Endothelial cell of umbilical vein (primary cell): ENCODE measurements at regions not wholly inside any gene's neighbourhood (a gene's known extent, or its start where the extent isn't known, plus 50 kb on each side); places are given as distances from the start of the nearest gene placed in this dataset.

Experiments used
- BruUV-seq: library from RNA; stranded (reverse); fragments of 400-500 nt; replicated peaks from 2 replicates; lab custom pipeline; 2021; lab: Mats Ljungman, UMichigan
- CTCF ChIA-PET: fragments of 300-600, 350-600 bp; sonication (Branson Sonifier 250); formaldehyde crosslinking; loops from one replicate; lab custom pipeline; 2021; ENCODE audit warnings: antibody characterized with exemption, inconsistent platforms; lab: Charles Lee
- POLR2A ChIA-PET: fragments of 300-600, 350-600 bp; sonication (Branson Sonifier 250); formaldehyde crosslinking; loops from one replicate; lab custom pipeline; 2021; ENCODE audit warnings: antibody characterized with exemption, inconsistent platforms; lab: Charles Lee
- DNase-seq: peaks from one replicate; pipeline ENCODE4 v3.0.0-alpha.2; 2011; ENCODE audit warnings: low read depth, low spot score
- FAIRE-seq: peaks from 2 replicates; lab custom pipeline; 2011; peaks lifted over from hg19 to GRCh38; lab: Jason Lieb, UNC
- H2AFZ ChIP-seq: 2 replicates; pipeline ENCODE4 v1.6.0; 2012; ENCODE audit warnings: low read depth, low read length, control low read depth, inconsistent platforms
- H3K27ac ChIP-seq: 2 replicates; pipeline ENCODE4 v1.5.1; 2011; ENCODE audit warnings: low read depth, mild to moderate bottlenecking, control low read depth, low read length, moderate library complexity; ENCODE audit not compliant: insufficient read depth
- H3K27me3 ChIP-seq, 2 experiments: 2 replicates each; pipeline versions ENCODE4 v1.6.0 to v1.6.1; 2011; ENCODE audit warnings: low read length in 2 of 2, mixed read lengths in 1 of 2; ENCODE audit not compliant: control insufficient read depth in 2 of 2, insufficient read depth in 2 of 2
- H3K36me3 ChIP-seq, 2 experiments: 2 replicates in 1 of 2; 3 replicates in 1 of 2; pipeline ENCODE4 v1.5.1; 2011; ENCODE audit warnings: low read length in 2 of 2, mild to moderate bottlenecking in 1 of 2, moderate library complexity in 1 of 2; ENCODE audit not compliant: control insufficient read depth in 2 of 2, insufficient read depth in 2 of 2; ENCODE audit errors: extremely low read depth in 1 of 2
- H3K4me1 ChIP-seq: 3 replicates; pipeline ENCODE4 v1.5.1; 2011; ENCODE audit warnings: mild to moderate bottlenecking, low read length; ENCODE audit not compliant: control insufficient read depth, insufficient read depth; ENCODE audit errors: extremely low read depth
- H3K4me2 ChIP-seq: 2 replicates; pipeline ENCODE4 v1.6.1; 2011; ENCODE audit warnings: low read length, control low read depth, mixed read lengths; ENCODE audit not compliant: insufficient read depth
- H3K4me3 ChIP-seq, 3 experiments: fragments of 200-600 bp in 1 of 3; sonication (generic), shearing (Covaris generic) in 1 of 3; replicated peaks in 1 of 3; 2 replicates each; pipeline ENCODE4 v1.5.1; 2011 to 2016; ENCODE audit warnings: control low read depth in 3 of 3, low read length in 3 of 3, mild to moderate bottlenecking in 2 of 3, inconsistent platforms in 1 of 3, low read depth in 1 of 3, moderate library complexity in 1 of 3; ENCODE audit not compliant: insufficient read depth in 1 of 3
- H3K79me2 ChIP-seq: 2 replicates; pipeline ENCODE4 v1.6.0; 2012; ENCODE audit warnings: low read length, inconsistent platforms; ENCODE audit not compliant: control insufficient read depth, insufficient read depth
- H3K9ac ChIP-seq: replicated peaks from 2 replicates; pipeline ENCODE3; 2011; ENCODE audit warnings: low read length, control low read depth; ENCODE audit not compliant: insufficient read depth; ENCODE audit errors: extremely low read depth
- H3K9me1 ChIP-seq: replicated peaks from 3 replicates; pipeline ENCODE4 v1.6.0; 2011; ENCODE audit warnings: mild to moderate bottlenecking, low read length; ENCODE audit not compliant: control insufficient read depth, insufficient read depth; ENCODE audit errors: extremely low read depth
- H3K9me3 ChIP-seq: replicated peaks from 2 replicates; pipeline ENCODE4 v1.5.1; 2012; ENCODE audit warnings: low read length, inconsistent platforms; ENCODE audit not compliant: control insufficient read depth, insufficient read depth
- H4K20me1 ChIP-seq: replicated peaks from 2 replicates; pipeline ENCODE3; 2011; ENCODE audit warnings: mild to moderate bottlenecking, low read length; ENCODE audit not compliant: control insufficient read depth, insufficient read depth; ENCODE audit errors: extremely low read depth
- CTCF ChIP-seq, 2 donors: IDR thresholded peaks; 1 replicate in 1 of 2; 2 replicates in 1 of 2; pipeline ENCODE4 v1.5.1; 2011; ENCODE audit warnings: low read length in 2 of 2, mild to moderate bottlenecking in 2 of 2, moderate library complexity in 2 of 2, control low read depth in 1 of 2, inconsistent platforms in 1 of 2, low read depth in 1 of 2; ENCODE audit not compliant: insufficient read depth in 1 of 2; ENCODE audit errors: extremely low read depth in 1 of 2
- FOS ChIP-seq: IDR thresholded peaks from 2 replicates; pipeline ENCODE4 v1.6.1; 2011; ENCODE audit warnings: mild to moderate bottlenecking, low read length, moderate library complexity, borderline replicate concordance; ENCODE audit not compliant: insufficient read depth
- GATA2 ChIP-seq: IDR thresholded peaks from 2 replicates; pipeline ENCODE4 v1.7.0; 2011; ENCODE audit warnings: low read depth, mild to moderate bottlenecking, moderate library complexity, mixed read lengths, low read length; ENCODE audit not compliant: insufficient read length, insufficient read depth
- JUN ChIP-seq: IDR thresholded peaks from 2 replicates; pipeline ENCODE4 v1.6.1; 2011; ENCODE audit warnings: borderline replicate concordance, low read depth; ENCODE audit not compliant: insufficient read length, insufficient read depth
- MAX ChIP-seq: IDR thresholded peaks from 2 replicates; pipeline ENCODE4 v1.6.1; 2011; ENCODE audit not compliant: insufficient read depth, insufficient read length
- MYC ChIP-seq: IDR thresholded peaks from one replicate; pipeline ENCODE4 v1.6.1; 2011; ENCODE audit warnings: mild to moderate bottlenecking, low read depth, low read length
- POLR2A ChIP-seq: IDR thresholded peaks from 2 replicates; pipeline ENCODE4 v1.6.1; 2012; ENCODE audit warnings: low read depth, mild to moderate bottlenecking, control low read depth, low read length
- POLR2AphosphoS5 ChIP-seq: IDR thresholded peaks from 2 replicates; pipeline ENCODE4 v1.6.1; 2012; ENCODE audit warnings: low read depth, mild to moderate bottlenecking, control low read depth, low read length, moderate library complexity; ENCODE audit not compliant: insufficient read depth
- dilution Hi-C: fragments of 300-500 bp; cut with MboI; formaldehyde crosslinking; loops from one replicate; pipeline ENCODE4 v1.15.0; 2019; ENCODE audit warnings: low sequenced_read_pairs; ENCODE audit not compliant: extremely low pct_ligation_motif_present
- intact Hi-C: fragments of 100-400 bp; cut with micrococcal nuclease; formaldehyde crosslinking; loops from one replicate; pipeline ENCODE4 v1.10.0; 2022

DNA sequence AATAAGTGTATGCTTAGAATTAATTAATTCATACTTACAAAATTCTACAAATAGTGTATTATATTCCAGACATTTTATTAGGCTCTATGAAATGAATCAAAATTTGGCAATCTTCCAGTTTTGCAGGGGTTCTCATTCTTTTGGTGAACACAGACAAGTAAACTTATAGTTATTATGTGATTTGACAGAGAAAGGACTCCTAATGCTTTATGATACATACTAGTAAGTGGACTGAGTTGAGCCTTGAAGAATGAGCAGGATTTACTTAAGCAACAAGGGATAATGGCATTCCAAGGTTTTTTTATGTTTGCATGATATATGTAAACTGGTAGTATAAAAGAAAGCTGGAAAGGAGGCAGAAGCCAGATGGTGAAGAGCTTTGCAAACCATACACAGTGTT lies 145.7 kb upstream of the FERD3L start:
- BruUV-seq: no TSS peak
- H3K9me3 ChIP-seq: no peaks in the 10 kb centered on the region
- no peaks in the 10 kb centered on the region for H3K27me3 ChIP-seq
- FAIRE-seq (no peak), DNase-seq (no peak)
- no peaks in the 10 kb centered on the region for H3K9me1 ChIP-seq
- CTCF ChIA-PET: no interaction called here
- no peak overlapping the region for H3K27ac ChIP-seq
- no peak for TF ChIP-seq POLR2AphosphoS5
- no peak for TF ChIP-seq FOS
- no peak for TF ChIP-seq MAX
- no peak for TF ChIP-seq MYC
- TF ChIP-seq GATA2: no peak
- no peak overlapping the region for H3K9ac ChIP-seq
- no peak overlapping the region for H3K4me3 ChIP-seq
- H3K4me1 ChIP-seq: no peaks in the 10 kb centered on the region
- H3K4me2 ChIP-seq: no peak overlapping the region
- dilution Hi-C loops (no loop called here), intact Hi-C loops (no loop called here)
- no peaks in the 10 kb centered on the region for H3K79me2 ChIP-seq
- H2AFZ ChIP-seq: no peak overlapping the region
- POLR2A ChIA-PET: no interaction called here
- H4K20me1 ChIP-seq: no peaks in the 10 kb centered on the region
- no peaks in the 10 kb centered on the region for H3K36me3 ChIP-seq

DNA sequence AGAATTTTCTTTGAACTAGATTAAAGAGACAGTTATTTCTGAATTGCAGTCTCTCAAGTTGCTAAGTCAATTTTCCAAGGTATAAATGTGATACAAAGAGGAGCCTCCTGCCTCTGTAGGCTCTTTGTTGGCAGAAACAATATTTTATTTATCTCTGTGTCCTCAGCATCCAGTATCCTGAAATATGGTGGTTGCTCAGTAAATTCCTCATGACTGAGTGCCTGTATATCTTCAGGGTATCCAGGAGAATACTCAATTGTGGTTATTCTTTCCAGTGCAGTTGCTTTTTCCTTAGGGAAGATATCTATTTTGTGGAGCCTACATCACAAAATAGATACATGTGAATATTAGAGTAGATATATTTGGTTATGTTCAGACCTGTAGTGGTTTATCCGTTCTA lies 144.8 kb upstream of the FERD3L start:
- Histone ChIP-seq H3K4me3 (no peak overlapping the region), H3K9ac (no peak overlapping the region), H3K27ac (no peak overlapping the region), H3K27me3 (no peaks in the 10 kb centered on the region), H3K36me3 (no peaks in the 10 kb centered on the region), H3K4me2 (no peak overlapping the region), H4K20me1 (no peaks in the 10 kb centered on the region), H2AFZ (no peak overlapping the region), H3K9me1 (no peaks in the 10 kb centered on the region), H3K9me3 (no peaks in the 10 kb centered on the region), H3K79me2 (no peaks in the 10 kb centered on the region), H3K4me1 (no peaks in the 10 kb centered on the region)
- DNase-seq (no peak), FAIRE-seq (no peak)
- ChIA-PET POLR2A (no interaction called here), CTCF (no interaction called here)
- dilution Hi-C loops (no loop called here), intact Hi-C loops (no loop called here)
- TF ChIP-seq MAX (no peak), POLR2A (no peak), JUN (no peak), CTCF (IDR thresholded peaks at IDR 0.05; ENCODE audit: extremely low read depth in 1 of 2, insufficient read depth in 1 of 2, low read depth in 1 of 2, low read length in 2 of 2) (no peak), FOS (no peak)
- BruUV-seq: no TSS peak
